Activated CD4-positive, alpha-beta T cell treated with anti-CD3 and anti-CD28 coated beads, Interleukin-2, amount 10 ng/mL, durations not matched to agents 7 days and 5 days (primary cell): ENCODE measurements at regions not wholly inside any gene's neighbourhood (a gene's known extent, or its start where the extent isn't known, plus 50 kb on each side); places are given as distances from the start of the nearest gene placed in this dataset.

ENCODE experiments used
- CTCF ChIA-PET: fragments of 350-600 bp; sonication (Branson Sonifier 250); formaldehyde crosslinking; loops from one replicate; lab custom pipeline; 2021; ENCODE audit warnings: antibody characterized with exemption; lab: Charles Lee
- POLR2A ChIA-PET: fragments of 350-600 bp; sonication (Branson Sonifier 250); formaldehyde crosslinking; loops from one replicate; lab custom pipeline; 2021; ENCODE audit warnings: antibody characterized with exemption; lab: Charles Lee
- DNase-seq: peaks from one replicate; pipeline ENCODE4 v3.0.0-alpha.2; 2020
- H3K27ac Mint-ChIP-seq: one replicate; pipeline ENCODE4 v1.8.0; 2021; ENCODE audit warnings: mild to moderate bottlenecking, moderate library complexity, mixed read lengths
- H3K27me3 Mint-ChIP-seq: one replicate; pipeline ENCODE4 v1.8.0; 2021; ENCODE audit warnings: mixed read lengths
- H3K36me3 Mint-ChIP-seq: one replicate; pipeline ENCODE4 v1.8.0; 2021; ENCODE audit warnings: low read depth, mixed read lengths
- H3K4me1 Mint-ChIP-seq: one replicate; pipeline ENCODE4 v1.8.0; 2021; ENCODE audit warnings: mixed read lengths
- H3K4me3 Mint-ChIP-seq: one replicate; pipeline ENCODE4 v1.8.0; 2021; ENCODE audit warnings: mild to moderate bottlenecking, moderate library complexity, mixed read lengths
- H3K9me3 Mint-ChIP-seq: one replicate; pipeline ENCODE4 v1.8.0; 2021; ENCODE audit warnings: mixed read lengths

GRCh38 chr4:71639380-71639779 lies 144.5 kb downstream of the GC start:
- DNase-seq = no peak
- Mint-ChIP-seq H3K9me3 (no peaks in the 10 kb centered on the region), H3K4me1 (no peaks in the 10 kb centered on the region), H3K36me3 (no peaks in the 10 kb centered on the region), H3K27ac (no peak overlapping the region), H3K4me3 (no peak overlapping the region), H3K27me3 (no peaks in the 10 kb centered on the region)
- CTCF ChIA-PET = no interaction called here
- POLR2A ChIA-PET = no interaction called here

GRCh38 chr4:71635139-71635748 lies 148.6 kb downstream of the GC start:
- no peak for DNase-seq
- no peaks in the 10 kb centered on the region for H3K4me1 Mint-ChIP-seq
- CTCF ChIA-PET = no interaction called here
- no peaks in the 10 kb centered on the region for H3K27me3 Mint-ChIP-seq
- H3K27ac Mint-ChIP-seq = no peak overlapping the region
- no peaks in the 10 kb centered on the region for H3K9me3 Mint-ChIP-seq
- POLR2A ChIA-PET = no interaction called here
- H3K4me3 Mint-ChIP-seq = no peak overlapping the region
- no peaks in the 10 kb centered on the region for H3K36me3 Mint-ChIP-seq

GRCh38 chr4:71634364-71634763 lies 149.5 kb downstream of the GC start:
- DNase-seq = no peak
- Mint-ChIP-seq H3K4me3 (no peak overlapping the region), H3K4me1 (no peaks in the 10 kb centered on the region), H3K36me3 (no peaks in the 10 kb centered on the region), H3K9me3 (no peaks in the 10 kb centered on the region), H3K27me3 (no peaks in the 10 kb centered on the region), H3K27ac (no peak overlapping the region)
- POLR2A ChIA-PET = no interaction called here
- CTCF ChIA-PET = no interaction called here

GRCh38 chr4:71630803-71631202 lies 153.1 kb downstream of the GC start:
- ChIA-PET CTCF (no interaction called here), POLR2A (no interaction called here)
- Mint-ChIP-seq H3K4me3 (no peak overlapping the region), H3K9me3 (peaks cover 4% of the 10 kb centered on the region), H3K27me3 (no peaks in the 10 kb centered on the region), H3K36me3 (no peaks in the 10 kb centered on the region), H3K27ac (no peak overlapping the region), H3K4me1 (no peaks in the 10 kb centered on the region)
- DNase-seq = no peak

GRCh38 chr4:71625005-71625404 lies 158.9 kb downstream of the GC start:
- H3K4me3 Mint-ChIP-seq = no peak overlapping the region
- CTCF ChIA-PET = no interaction called here
- no peaks in the 10 kb centered on the region for H3K4me1 Mint-ChIP-seq
- H3K27me3 Mint-ChIP-seq = no peaks in the 10 kb centered on the region
- no peak overlapping the region for H3K27ac Mint-ChIP-seq
- POLR2A ChIA-PET = no interaction called here
- no peaks in the 10 kb centered on the region for H3K36me3 Mint-ChIP-seq
- DNase-seq = no peak
- peaks cover 14% of the 10 kb centered on the region for H3K9me3 Mint-ChIP-seq
